HCT116 (cell line): ENCODE measurements at regions not wholly inside any gene's neighbourhood (a gene's known extent, or its start where the extent isn't known, plus 50 kb on each side); places are given as distances from the start of the nearest gene placed in this dataset.

ENCODE experiments used
- ATAC-seq: fragments of 200-7000 bp; cut with Tn5 transposase; 2 replicates; pipeline ENCODE4 v1.9.1; 2020; ENCODE audit warnings: mild to moderate bottlenecking, moderate library complexity
- BruUV-seq: library from RNA; stranded (reverse); fragments of 400-500 nt; replicated peaks from 2 replicates; lab custom pipeline; 2021; lab: Mats Ljungman, UMichigan
- CTCF ChIA-PET: fragments of 300-600 bp; sonication (Branson Sonifier 250); formaldehyde crosslinking; loops from one replicate; lab custom pipeline; 2021; ENCODE audit warnings: antibody characterized with exemption; lab: Charles Lee
- POLR2A ChIA-PET: fragments of 300-600, 350-600 bp; sonication (Branson Sonifier 250); formaldehyde crosslinking; loops from one replicate; lab custom pipeline; 2021; ENCODE audit warnings: antibody characterized with exemption; lab: Charles Lee
- RAD21 ChIA-PET, 2 experiments: fragments of 300-600 bp; sonication (Branson Sonifier 250); formaldehyde crosslinking; loops; one replicate each; lab custom pipeline; 2023; ENCODE audit warnings: low total read pairs in 2 of 2; ENCODE audit not compliant: uncharacterized antibody in 2 of 2, unreplicated experiment in 2 of 2, low non-redundant PET in 1 of 2; lab: Charles Lee
- DNase-seq: peaks from one replicate; pipeline ENCODE4 v3.0.0-alpha.2; 2010; ENCODE audit warnings: low read depth, low spot score
- H2AFZ ChIP-seq: fragments of 200-600 bp; shearing (Covaris generic), sonication (generic); 2 replicates; pipeline ENCODE4 v1.6.1; 2017; ENCODE audit warnings: low read depth, mixed run types, mixed read lengths, antibody characterized with exemption, low read length; ENCODE audit not compliant: poor library complexity, severe bottlenecking
- H3K27ac ChIP-seq: 2 replicates; pipeline ENCODE4 v1.5.1; 2012; ENCODE audit warnings: low read depth, low read length
- H3K27me3 ChIP-seq: fragments of 200-600 bp; sonication (generic); 2 replicates; pipeline ENCODE4 v1.6.1; 2016; ENCODE audit warnings: mixed run types, low read length, mixed read lengths; ENCODE audit not compliant: insufficient read depth
- H3K36me3 ChIP-seq, 2 experiments: fragments of 200-500 bp in 1 of 2; fragments of 200-600 bp in 1 of 2; sonication (Bioruptor generic) in 1 of 2; sonication (generic) in 1 of 2; 2 replicates each; pipeline versions ENCODE4 v1.5.1 to v1.6.1; 2014 to 2016; ENCODE audit warnings: low read length in 2 of 2, inconsistent platforms in 1 of 2, mixed read lengths in 1 of 2, mixed run types in 1 of 2; ENCODE audit not compliant: insufficient read depth in 2 of 2, control insufficient read depth in 1 of 2
- H3K4me1 ChIP-seq, 2 experiments: fragments of 200-600 bp in 1 of 2; sonication (generic) in 1 of 2; 2 replicates each; pipeline versions ENCODE4 v1.5.1 to v1.6.1; 2012 to 2017; ENCODE audit warnings: low read length in 2 of 2, inconsistent platforms in 1 of 2, mild to moderate bottlenecking in 1 of 2, mixed read lengths in 1 of 2, mixed run types in 1 of 2, moderate library complexity in 1 of 2; ENCODE audit not compliant: insufficient read depth in 2 of 2, control insufficient read depth in 1 of 2
- H3K4me2 ChIP-seq: fragments of 200-600 bp; sonication (generic); 2 replicates; pipeline ENCODE4 v1.6.1; 2017; ENCODE audit warnings: mixed run types, low read length, mixed read lengths
- H3K4me3 ChIP-seq, 2 experiments: fragments of 200-600 bp in 1 of 2; sonication (generic) in 1 of 2; replicated peaks in 1 of 2; 2 replicates each; pipeline ENCODE4 v1.5.1; 2011 to 2016; ENCODE audit warnings: low read length in 2 of 2, control low read depth in 1 of 2, low read depth in 1 of 2, mild to moderate bottlenecking in 1 of 2, mixed read lengths in 1 of 2, mixed run types in 1 of 2
- H3K79me2 ChIP-seq: fragments of 200-600 bp; sonication (generic); 2 replicates; pipeline ENCODE4 v1.6.1; 2017; ENCODE audit warnings: mild to moderate bottlenecking, mixed run types, low read length, moderate library complexity, mixed read lengths; ENCODE audit not compliant: insufficient read depth
- H3K9ac ChIP-seq: fragments of 200-600 bp; sonication (generic); 2 replicates; pipeline ENCODE4 v1.6.1; 2016; ENCODE audit warnings: low read length, mixed read lengths
- H3K9me2 ChIP-seq: fragments of 200-600 bp; sonication (generic), shearing (Covaris generic); 2 replicates; pipeline ENCODE4 v1.6.1; 2017; ENCODE audit warnings: mixed run types, mild to moderate bottlenecking, moderate library complexity; ENCODE audit not compliant: insufficient read depth
- H3K9me3 ChIP-seq, 2 experiments: fragments of 200-500 bp in 1 of 2; fragments of 200-600 bp in 1 of 2; sonication (Bioruptor generic) in 1 of 2; sonication (generic) in 1 of 2; 2 replicates each; pipeline ENCODE4 v1.6.1; 2014 to 2017; ENCODE audit warnings: low read length in 2 of 2, mixed read lengths in 2 of 2, inconsistent platforms in 1 of 2, low read depth in 1 of 2, mild to moderate bottlenecking in 1 of 2, mixed run types in 1 of 2, moderate library complexity in 1 of 2; ENCODE audit not compliant: control insufficient read depth in 1 of 2, insufficient read depth in 1 of 2
- H4K20me1 ChIP-seq: fragments of 200-600 bp; sonication (generic), shearing (Covaris generic); 2 replicates; pipeline ENCODE4 v1.6.1; 2017; ENCODE audit warnings: mixed run types, mild to moderate bottlenecking, moderate library complexity; ENCODE audit not compliant: insufficient read depth
- CEBPB ChIP-seq: IDR thresholded peaks from 2 replicates; pipeline ENCODE4 v1.6.1; 2012; ENCODE audit warnings: low read depth
- EGR1 ChIP-seq: IDR thresholded peaks from 2 replicates; pipeline ENCODE4 v1.6.1; 2012; ENCODE audit warnings: low read depth
- POLR2A ChIP-seq: IDR thresholded peaks from 2 replicates; pipeline ENCODE4 v1.7.0; 2011; ENCODE audit warnings: borderline replicate concordance; ENCODE audit not compliant: insufficient read depth, insufficient read length; ENCODE audit errors: extremely low read depth
- POLR2AphosphoS5 ChIP-seq: IDR thresholded peaks from 2 replicates; pipeline ENCODE4 v1.6.1; 2011; ENCODE audit warnings: mild to moderate bottlenecking, low read depth, low read length, moderate library complexity
- SIN3A ChIP-seq: IDR thresholded peaks from 2 replicates; pipeline ENCODE4 v1.6.1; 2012; ENCODE audit warnings: low read depth
- SP1 ChIP-seq: IDR thresholded peaks from 2 replicates; pipeline ENCODE4 v1.6.1; 2012; ENCODE audit warnings: low read depth
- SRF ChIP-seq: IDR thresholded peaks from 2 replicates; pipeline ENCODE4 v1.6.1; 2012; ENCODE audit warnings: low read depth
- TCF7L2 ChIP-seq: IDR thresholded peaks from 2 replicates; pipeline ENCODE4 v1.7.0; 2011; ENCODE audit warnings: borderline replicate concordance, inconsistent platforms; ENCODE audit not compliant: insufficient read depth, insufficient read length; ENCODE audit errors: extremely low read depth
- ZNF274 ChIP-seq: fragments of 200-500 bp; sonication (Bioruptor generic); IDR thresholded peaks from 2 replicates; pipeline ENCODE4 v1.6.1; 2014; ENCODE audit warnings: mild to moderate bottlenecking, low read depth, low read length, inconsistent platforms
- intact Hi-C: fragments of 100-400 bp; cut with micrococcal nuclease; formaldehyde crosslinking; loops from 2 replicates; pipeline ENCODE4 v1.10.0; 2022
- TF ChIP-seq, protein P1 (sequence below): IDR thresholded peaks from 2 replicates; pipeline ENCODE4 v1.6.1; 2011; ENCODE audit warnings: mild to moderate bottlenecking, low read length, moderate library complexity; ENCODE audit not compliant: insufficient replicate concordance; ENCODE audit errors: extremely low read depth

DNA sequence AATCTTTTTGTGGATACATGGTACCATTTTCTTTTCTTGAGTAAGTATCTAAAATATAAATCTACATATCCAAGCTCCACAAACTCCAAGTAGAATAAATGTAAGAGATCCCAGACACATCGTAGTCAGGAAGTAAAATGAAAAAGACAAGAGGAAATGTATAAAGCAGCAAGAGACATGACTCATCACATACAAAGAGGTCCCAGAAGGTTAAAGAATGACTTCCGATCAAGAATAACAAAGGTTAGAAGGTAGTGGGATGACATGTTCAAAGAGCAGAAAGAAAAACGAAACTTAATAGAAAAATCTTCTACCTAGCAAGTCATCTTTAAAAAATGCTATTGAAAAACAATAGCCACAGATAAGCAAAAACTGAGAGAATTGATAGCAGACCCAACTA, 705.8 kb downstream of the NR2F2 start:
- no peak overlapping the region for H3K4me2 ChIP-seq
- H3K79me2 ChIP-seq: no peaks in the 10 kb centered on the region
- no peaks in the 10 kb centered on the region for H3K27me3 ChIP-seq
- intact Hi-C loops: loop anchor here (10.0 kb wide), 1 partner anchor 68 kb away; no protein-coding TSS in a partner anchor
- no peaks in the 10 kb centered on the region for H3K9me2 ChIP-seq
- POLR2A ChIA-PET: no interaction called here
- H3K4me1 ChIP-seq: no peaks in the 10 kb centered on the region
- RAD21 ChIA-PET: no interaction called here
- no peak for DNase-seq
- TF ChIP-seq SP1: no peak
- no peak for TF ChIP-seq EGR1
- TF ChIP-seq ZNF274: no peak
- no peak for TF ChIP-seq CEBPB
- TF ChIP-seq SRF: no peak
- no peak for TF ChIP-seq TCF7L2
- no peak for TF ChIP-seq POLR2A
- TF ChIP-seq, all 23 proteins: peak for 0
- BruUV-seq: no TSS peak
- no peak for ATAC-seq
- Histone ChIP-seq H3K9me3 (peaks cover 0 to 3% of the 10 kb centered on the region in 2 experiments; a peak in 1 of 4 replicates), H3K36me3 (no peaks in the 10 kb centered on the region), H3K4me3 (no peak overlapping the region), H4K20me1 (no peaks in the 10 kb centered on the region), H3K9ac (no peak overlapping the region), H2AFZ (no peak overlapping the region), H3K27ac (no peak overlapping the region)
- CTCF ChIA-PET: no interaction called here

DNA sequence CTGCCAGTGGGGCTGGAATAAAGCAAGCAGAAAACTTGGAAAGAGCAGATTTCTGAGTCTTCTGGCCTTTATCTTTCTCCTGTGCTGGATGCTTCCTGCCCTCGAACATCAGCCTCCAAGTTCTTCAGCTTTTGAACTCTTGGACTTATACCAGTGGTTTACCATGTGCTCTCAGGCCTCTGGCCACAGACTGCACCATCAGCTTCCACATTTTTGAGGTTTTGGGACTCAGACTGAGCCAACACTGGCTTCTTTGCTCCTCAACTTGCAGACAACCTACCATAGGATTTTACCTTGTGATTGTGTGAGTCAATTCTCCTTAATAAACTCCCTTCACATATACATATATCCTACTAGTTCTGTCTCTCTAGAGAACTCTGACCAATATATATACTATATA, 706.6 kb downstream of the NR2F2 start:
- ATAC-seq: no peak
- Histone ChIP-seq H2AFZ (no peak overlapping the region), H3K4me3 (no peak overlapping the region), H3K27ac (no peak overlapping the region), H3K79me2 (no peaks in the 10 kb centered on the region), H3K4me1 (no peaks in the 10 kb centered on the region), H3K9me3 (peaks cover 0 to 3% of the 10 kb centered on the region in 2 experiments; a peak in 1 of 4 replicates), H3K4me2 (no peak overlapping the region), H3K36me3 (no peaks in the 10 kb centered on the region), H3K9me2 (no peaks in the 10 kb centered on the region), H4K20me1 (no peaks in the 10 kb centered on the region), H3K27me3 (no peaks in the 10 kb centered on the region), H3K9ac (no peak overlapping the region)
- TF ChIP-seq POLR2AphosphoS5 (no peak), SIN3A (no peak)
- TF ChIP-seq, protein P1, sequence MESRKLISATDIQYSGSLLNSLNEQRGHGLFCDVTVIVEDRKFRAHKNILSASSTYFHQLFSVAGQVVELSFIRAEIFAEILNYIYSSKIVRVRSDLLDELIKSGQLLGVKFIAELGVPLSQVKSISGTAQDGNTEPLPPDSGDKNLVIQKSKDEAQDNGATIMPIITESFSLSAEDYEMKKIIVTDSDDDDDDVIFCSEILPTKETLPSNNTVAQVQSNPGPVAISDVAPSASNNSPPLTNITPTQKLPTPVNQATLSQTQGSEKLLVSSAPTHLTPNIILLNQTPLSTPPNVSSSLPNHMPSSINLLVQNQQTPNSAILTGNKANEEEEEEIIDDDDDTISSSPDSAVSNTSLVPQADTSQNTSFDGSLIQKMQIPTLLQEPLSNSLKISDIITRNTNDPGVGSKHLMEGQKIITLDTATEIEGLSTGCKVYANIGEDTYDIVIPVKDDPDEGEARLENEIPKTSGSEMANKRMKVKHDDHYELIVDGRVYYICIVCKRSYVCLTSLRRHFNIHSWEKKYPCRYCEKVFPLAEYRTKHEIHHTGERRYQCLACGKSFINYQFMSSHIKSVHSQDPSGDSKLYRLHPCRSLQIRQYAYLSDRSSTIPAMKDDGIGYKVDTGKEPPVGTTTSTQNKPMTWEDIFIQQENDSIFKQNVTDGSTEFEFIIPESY: no peak
- ChIA-PET POLR2A (no interaction called here), RAD21 (no interaction called here), CTCF (no interaction called here)
- intact Hi-C loops: loop anchor here (10.0 kb wide), 1 partner anchor 68 kb away; no protein-coding TSS in a partner anchor
- no peak for DNase-seq
- BruUV-seq: no TSS peak
